Endothelial cell of umbilical vein (primary cell): ENCODE measurements at regions not wholly inside any gene's neighbourhood (a gene's known extent, or its start where the extent isn't known, plus 50 kb on each side); places are given as distances from the start of the nearest gene placed in this dataset.

Experiments used
- BruUV-seq: library from RNA; stranded (reverse); fragments of 400-500 nt; replicated peaks from 2 replicates; lab custom pipeline; 2021; lab: Mats Ljungman, UMichigan
- CTCF ChIA-PET: fragments of 300-600, 350-600 bp; sonication (Branson Sonifier 250); formaldehyde crosslinking; loops from one replicate; lab custom pipeline; 2021; ENCODE audit warnings: antibody characterized with exemption, inconsistent platforms; lab: Charles Lee
- POLR2A ChIA-PET: fragments of 300-600, 350-600 bp; sonication (Branson Sonifier 250); formaldehyde crosslinking; loops from one replicate; lab custom pipeline; 2021; ENCODE audit warnings: antibody characterized with exemption, inconsistent platforms; lab: Charles Lee
- DNase-seq: peaks from one replicate; pipeline ENCODE4 v3.0.0-alpha.2; 2011; ENCODE audit warnings: low read depth, low spot score
- FAIRE-seq: peaks from 2 replicates; lab custom pipeline; 2011; peaks lifted over from hg19 to GRCh38; lab: Jason Lieb, UNC
- H2AFZ ChIP-seq: 2 replicates; pipeline ENCODE4 v1.6.0; 2012; ENCODE audit warnings: low read depth, low read length, control low read depth, inconsistent platforms
- H3K27ac ChIP-seq: 2 replicates; pipeline ENCODE4 v1.5.1; 2011; ENCODE audit warnings: low read depth, mild to moderate bottlenecking, control low read depth, low read length, moderate library complexity; ENCODE audit not compliant: insufficient read depth
- H3K27me3 ChIP-seq, 2 experiments: 2 replicates each; pipeline versions ENCODE4 v1.6.0 to v1.6.1; 2011; ENCODE audit warnings: low read length in 2 of 2, mixed read lengths in 1 of 2; ENCODE audit not compliant: control insufficient read depth in 2 of 2, insufficient read depth in 2 of 2
- H3K36me3 ChIP-seq, 2 experiments: 2 replicates in 1 of 2; 3 replicates in 1 of 2; pipeline ENCODE4 v1.5.1; 2011; ENCODE audit warnings: low read length in 2 of 2, mild to moderate bottlenecking in 1 of 2, moderate library complexity in 1 of 2; ENCODE audit not compliant: control insufficient read depth in 2 of 2, insufficient read depth in 2 of 2; ENCODE audit errors: extremely low read depth in 1 of 2
- H3K4me1 ChIP-seq: 3 replicates; pipeline ENCODE4 v1.5.1; 2011; ENCODE audit warnings: mild to moderate bottlenecking, low read length; ENCODE audit not compliant: control insufficient read depth, insufficient read depth; ENCODE audit errors: extremely low read depth
- H3K4me2 ChIP-seq: 2 replicates; pipeline ENCODE4 v1.6.1; 2011; ENCODE audit warnings: low read length, control low read depth, mixed read lengths; ENCODE audit not compliant: insufficient read depth
- H3K4me3 ChIP-seq, 3 experiments: fragments of 200-600 bp in 1 of 3; sonication (generic), shearing (Covaris generic) in 1 of 3; replicated peaks in 1 of 3; 2 replicates each; pipeline ENCODE4 v1.5.1; 2011 to 2016; ENCODE audit warnings: control low read depth in 3 of 3, low read length in 3 of 3, mild to moderate bottlenecking in 2 of 3, inconsistent platforms in 1 of 3, low read depth in 1 of 3, moderate library complexity in 1 of 3; ENCODE audit not compliant: insufficient read depth in 1 of 3
- H3K79me2 ChIP-seq: 2 replicates; pipeline ENCODE4 v1.6.0; 2012; ENCODE audit warnings: low read length, inconsistent platforms; ENCODE audit not compliant: control insufficient read depth, insufficient read depth
- H3K9ac ChIP-seq: replicated peaks from 2 replicates; pipeline ENCODE3; 2011; ENCODE audit warnings: low read length, control low read depth; ENCODE audit not compliant: insufficient read depth; ENCODE audit errors: extremely low read depth
- H3K9me1 ChIP-seq: replicated peaks from 3 replicates; pipeline ENCODE4 v1.6.0; 2011; ENCODE audit warnings: mild to moderate bottlenecking, low read length; ENCODE audit not compliant: control insufficient read depth, insufficient read depth; ENCODE audit errors: extremely low read depth
- H3K9me3 ChIP-seq: replicated peaks from 2 replicates; pipeline ENCODE4 v1.5.1; 2012; ENCODE audit warnings: low read length, inconsistent platforms; ENCODE audit not compliant: control insufficient read depth, insufficient read depth
- H4K20me1 ChIP-seq: replicated peaks from 2 replicates; pipeline ENCODE3; 2011; ENCODE audit warnings: mild to moderate bottlenecking, low read length; ENCODE audit not compliant: control insufficient read depth, insufficient read depth; ENCODE audit errors: extremely low read depth
- CTCF ChIP-seq, 2 donors: IDR thresholded peaks; 1 replicate in 1 of 2; 2 replicates in 1 of 2; pipeline ENCODE4 v1.5.1; 2011; ENCODE audit warnings: low read length in 2 of 2, mild to moderate bottlenecking in 2 of 2, moderate library complexity in 2 of 2, control low read depth in 1 of 2, inconsistent platforms in 1 of 2, low read depth in 1 of 2; ENCODE audit not compliant: insufficient read depth in 1 of 2; ENCODE audit errors: extremely low read depth in 1 of 2
- EZH2 ChIP-seq: IDR thresholded peaks from 2 replicates; pipeline ENCODE4 v1.6.1; 2012; ENCODE audit warnings: borderline replicate concordance, low read depth, mild to moderate bottlenecking, moderate library complexity, low read length, inconsistent platforms; ENCODE audit not compliant: severe bottlenecking
- FOS ChIP-seq: IDR thresholded peaks from 2 replicates; pipeline ENCODE4 v1.6.1; 2011; ENCODE audit warnings: mild to moderate bottlenecking, low read length, moderate library complexity, borderline replicate concordance; ENCODE audit not compliant: insufficient read depth
- MAX ChIP-seq: IDR thresholded peaks from 2 replicates; pipeline ENCODE4 v1.6.1; 2011; ENCODE audit not compliant: insufficient read depth, insufficient read length
- MYC ChIP-seq: IDR thresholded peaks from one replicate; pipeline ENCODE4 v1.6.1; 2011; ENCODE audit warnings: mild to moderate bottlenecking, low read depth, low read length
- POLR2A ChIP-seq: IDR thresholded peaks from 2 replicates; pipeline ENCODE4 v1.6.1; 2012; ENCODE audit warnings: low read depth, mild to moderate bottlenecking, control low read depth, low read length
- POLR2AphosphoS5 ChIP-seq: IDR thresholded peaks from 2 replicates; pipeline ENCODE4 v1.6.1; 2012; ENCODE audit warnings: low read depth, mild to moderate bottlenecking, control low read depth, low read length, moderate library complexity; ENCODE audit not compliant: insufficient read depth
- dilution Hi-C: fragments of 300-500 bp; cut with MboI; formaldehyde crosslinking; loops from one replicate; pipeline ENCODE4 v1.15.0; 2019; ENCODE audit warnings: low sequenced_read_pairs; ENCODE audit not compliant: extremely low pct_ligation_motif_present
- intact Hi-C: fragments of 100-400 bp; cut with micrococcal nuclease; formaldehyde crosslinking; loops from one replicate; pipeline ENCODE4 v1.10.0; 2022

GRCh38 chr4:32884198-32884597 lies 2164.0 kb downstream of the PCDH7 start:
- no peaks in the 10 kb centered on the region for H3K36me3 ChIP-seq
- intact Hi-C loops: no loop called here
- no peaks in the 10 kb centered on the region for H3K27me3 ChIP-seq
- no peak for TF ChIP-seq POLR2AphosphoS5
- no peak for TF ChIP-seq CTCF (IDR thresholded peaks at IDR 0.05; ENCODE audit: extremely low read depth in 1 of 2, insufficient read depth in 1 of 2, low read depth in 1 of 2, low read length in 2 of 2)
- no peak for TF ChIP-seq MAX
- TF ChIP-seq MYC: no peak
- no peak for TF ChIP-seq POLR2A
- TF ChIP-seq EZH2: no peak
- TF ChIP-seq FOS: no peak
- POLR2A ChIA-PET: no interaction called here
- FAIRE-seq (no peak), DNase-seq (no peak)
- H2AFZ ChIP-seq: no peak overlapping the region
- no peaks in the 10 kb centered on the region for H3K4me1 ChIP-seq
- no peaks in the 10 kb centered on the region for H4K20me1 ChIP-seq
- H3K4me2 ChIP-seq: no peak overlapping the region
- no peak overlapping the region for H3K4me3 ChIP-seq
- H3K27ac ChIP-seq: no peak overlapping the region
- H3K79me2 ChIP-seq: no peaks in the 10 kb centered on the region
- no peaks in the 10 kb centered on the region for H3K9me3 ChIP-seq
- H3K9me1 ChIP-seq: no peaks in the 10 kb centered on the region
- no peak overlapping the region for H3K9ac ChIP-seq
- no TSS peak for BruUV-seq
- CTCF ChIA-PET: no interaction called here
- dilution Hi-C loops: no loop called here
